ENCODE measurements at regions not wholly inside any gene's neighbourhood (a gene's known extent, or its start where the extent isn't known, plus 50 kb on each side); places are given as distances from the start of the nearest gene placed in this dataset.

DNA sequence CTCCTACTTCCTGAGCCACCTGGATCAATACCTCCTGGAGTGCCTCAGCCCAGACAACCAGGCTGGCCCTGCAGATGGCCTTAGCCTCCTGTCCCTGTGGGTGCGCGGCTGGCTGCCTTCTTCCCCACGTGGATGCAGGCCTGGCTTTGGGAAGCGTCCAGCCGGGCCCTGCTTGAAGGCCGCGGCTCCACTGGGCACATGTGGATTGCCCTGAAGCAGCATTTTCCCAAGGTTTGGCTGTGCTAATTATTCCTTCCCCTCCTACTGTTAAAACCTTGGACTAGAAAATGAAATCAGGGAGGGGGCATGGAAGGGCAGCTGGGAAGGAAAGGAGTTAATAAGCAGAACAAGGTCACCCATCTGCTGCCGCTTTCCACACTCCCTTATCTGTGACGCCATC is 143.0 kb upstream of the GATA6 start:
- no peak for TF ChIP-seq POLR2A (IDR thresholded peaks at IDR 0.05)
- no peak for TF ChIP-seq EP300 (IDR thresholded peaks at IDR 0.05)
